T-helper 2 cell treated with Interferon-gamma antibody and Interleukin-4, amounts not matched to agents 5 μg/mL and 100 μg/mL, for 36 hours (primary cell): ENCODE measurements at regions not wholly inside any gene's neighbourhood (a gene's known extent, or its start where the extent isn't known, plus 50 kb on each side); places are given as distances from the start of the nearest gene placed in this dataset.
"Not testable (repeated sequence)": the region's sequence is repeated elsewhere in the genome, so short reads cannot be mapped to it uniquely, and the experiment has no call there.

ENCODE experiments used
- DNase-seq: peaks from one replicate; pipeline ENCODE4 v3.0.0; 2021; ENCODE audit warnings: low spot score
- H3K27ac Mint-ChIP-seq: one replicate; pipeline ENCODE4 v1.8.0; 2021; ENCODE audit warnings: mild to moderate bottlenecking, mixed read lengths
- H3K27me3 Mint-ChIP-seq: one replicate; pipeline ENCODE4 v1.8.0; 2021; ENCODE audit warnings: low read depth, mixed read lengths
- H3K36me3 Mint-ChIP-seq: one replicate; pipeline ENCODE4 v1.8.0; 2021; ENCODE audit warnings: low read depth, mixed read lengths
- H3K4me1 Mint-ChIP-seq: one replicate; pipeline ENCODE4 v1.8.0; 2021; ENCODE audit warnings: low read depth, mixed read lengths
- H3K4me3 Mint-ChIP-seq: one replicate; pipeline ENCODE4 v1.8.0; 2022; ENCODE audit warnings: mild to moderate bottlenecking, moderate library complexity, mixed read lengths
- H3K9me3 Mint-ChIP-seq: one replicate; pipeline ENCODE4 v1.8.0; 2021; ENCODE audit warnings: mixed read lengths

DNA sequence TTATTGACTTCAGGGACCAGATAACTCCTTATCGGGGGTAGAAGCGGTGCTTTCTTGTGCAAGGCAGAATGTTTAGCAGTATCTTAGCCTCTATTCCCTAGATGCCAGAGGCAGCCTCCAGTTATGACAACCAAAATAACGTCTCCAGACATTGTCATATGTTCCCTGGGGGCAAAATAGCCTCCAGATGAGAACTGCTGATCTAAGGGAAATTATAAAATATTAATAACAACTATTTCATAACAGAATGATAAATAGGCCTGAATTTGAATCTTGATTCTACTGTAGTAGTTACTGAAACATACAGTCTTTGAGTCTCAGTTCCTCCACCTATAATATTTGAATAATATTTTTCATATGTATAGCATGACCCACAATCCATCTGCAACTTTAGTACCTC, 1431.3 kb downstream of the ZPLD1 start:
- Mint-ChIP-seq H3K4me3 (no peak overlapping the region), H3K9me3 (peaks cover 9% of the 10 kb centered on the region), H3K27ac (no peak overlapping the region), H3K27me3 (no peaks in the 10 kb centered on the region), H3K4me1 (no peaks in the 10 kb centered on the region), H3K36me3 (no peaks in the 10 kb centered on the region)
- no peak for DNase-seq

DNA sequence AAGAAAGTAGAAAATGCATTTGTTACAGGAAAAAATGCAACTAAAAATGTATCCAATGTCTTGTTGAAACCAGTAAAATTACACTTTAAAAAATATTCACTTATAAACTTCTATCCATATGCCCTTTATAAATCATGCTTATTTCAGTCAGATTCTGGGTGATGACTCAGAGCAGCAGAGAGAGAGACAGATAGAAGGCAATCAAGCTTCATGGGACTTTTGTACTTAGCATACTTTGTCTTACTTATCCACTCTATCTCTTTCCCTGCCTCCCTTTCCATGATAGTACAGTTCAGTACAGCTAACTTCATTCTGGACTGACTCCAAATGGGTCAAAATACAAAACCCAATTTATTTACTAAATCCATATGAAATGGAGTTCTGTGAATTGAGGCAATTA, 1438.2 kb downstream of the ZPLD1 start:
- no peaks in the 10 kb centered on the region for H3K4me1 Mint-ChIP-seq
- H3K27ac Mint-ChIP-seq = no peak overlapping the region
- no peaks in the 10 kb centered on the region for H3K36me3 Mint-ChIP-seq
- no peak for DNase-seq
- no peaks in the 10 kb centered on the region for H3K27me3 Mint-ChIP-seq
- H3K9me3 Mint-ChIP-seq = no peaks in the 10 kb centered on the region
- no peak overlapping the region for H3K4me3 Mint-ChIP-seq

- no peaks in the 10 kb centered on the region for H3K36me3 Mint-ChIP-seq
- no peaks in the 10 kb centered on the region for H3K4me1 Mint-ChIP-seq
- no peak for DNase-seq
- H3K27me3 Mint-ChIP-seq = no peaks in the 10 kb centered on the region
- H3K9me3 Mint-ChIP-seq = no peaks in the 10 kb centered on the region
- no peak overlapping the region for H3K27ac Mint-ChIP-seq
- no peak overlapping the region for H3K4me3 Mint-ChIP-seq
Measured at GRCh38 chr3:103873897-103874545, 1439.2 kb downstream of the ZPLD1 start.

GRCh38 chr3:103881809-103882208, 1447.0 kb downstream of the ZPLD1 start:
- not testable (repeated sequence) for H3K4me1 Mint-ChIP-seq, H3K36me3 Mint-ChIP-seq, DNase-seq, H3K27ac Mint-ChIP-seq, H3K4me3 Mint-ChIP-seq, H3K9me3 Mint-ChIP-seq, H3K27me3 Mint-ChIP-seq

GRCh38 chr3:103889675-103890074, 1454.9 kb downstream of the ZPLD1 start:
- Mint-ChIP-seq H3K4me3 (no peak overlapping the region), H3K27ac (no peak overlapping the region), H3K36me3 (no peaks in the 10 kb centered on the region), H3K27me3 (no peaks in the 10 kb centered on the region), H3K4me1 (no peaks in the 10 kb centered on the region), H3K9me3 (no peaks in the 10 kb centered on the region)
- DNase-seq = no peak

DNA sequence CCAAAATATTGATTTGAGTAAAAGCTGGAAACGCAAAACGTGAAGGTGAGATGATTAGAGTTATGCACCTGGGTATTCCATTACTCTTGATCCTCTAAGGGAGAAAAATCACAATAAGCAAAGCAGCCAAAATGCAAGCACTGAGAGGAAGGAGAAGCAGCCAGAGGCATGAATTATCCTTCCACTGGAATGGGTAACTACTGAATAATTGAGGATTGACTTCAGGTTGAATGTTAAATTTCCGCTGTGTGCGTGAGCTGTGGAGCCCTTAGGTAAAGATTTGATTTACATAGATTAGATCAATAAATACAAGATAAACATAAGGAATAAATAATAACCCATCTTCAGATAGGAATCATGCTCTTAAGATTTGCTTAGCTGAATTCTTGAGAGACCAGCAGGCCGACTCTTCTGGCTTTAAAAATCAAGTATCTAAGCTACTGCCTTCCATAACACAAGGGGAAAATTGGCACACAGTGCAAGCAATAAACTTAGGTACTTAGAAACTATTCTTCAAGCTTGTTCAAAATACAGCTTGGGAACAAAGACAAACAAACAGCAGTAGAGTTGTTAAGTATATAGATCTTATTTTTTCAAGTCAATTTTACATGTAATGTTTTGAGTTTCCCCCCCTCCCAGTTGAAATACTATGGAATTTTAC, 1459.5 kb downstream of the ZPLD1 start:
- peaks cover 4% of the 10 kb centered on the region for H3K9me3 Mint-ChIP-seq
- no peak for DNase-seq
- no peaks in the 10 kb centered on the region for H3K36me3 Mint-ChIP-seq
- H3K27ac Mint-ChIP-seq = no peak overlapping the region
- no peaks in the 10 kb centered on the region for H3K4me1 Mint-ChIP-seq
- H3K27me3 Mint-ChIP-seq = no peaks in the 10 kb centered on the region
- H3K4me3 Mint-ChIP-seq = no peak overlapping the region

- Mint-ChIP-seq H3K4me1 (no peaks in the 10 kb centered on the region), H3K4me3 (no peak overlapping the region), H3K9me3 (peaks cover 10% of the 10 kb centered on the region)
Measured at GRCh38 chr3:103899328-103899727, 1464.5 kb downstream of the ZPLD1 start.

GRCh38 chr3:103904991-103905390, 1461.7 kb upstream of the ALCAM start:
- Mint-ChIP-seq H3K27ac (no peak overlapping the region), H3K4me3 (no peak overlapping the region), H3K9me3 (peaks cover 6% of the 10 kb centered on the region), H3K27me3 (no peaks in the 10 kb centered on the region), H3K36me3 (no peaks in the 10 kb centered on the region), H3K4me1 (no peaks in the 10 kb centered on the region)
- DNase-seq = no peak

More at GRCh38 chr3:103899328-103899727, 1464.5 kb downstream of the ZPLD1 start:
- Mint-ChIP-seq H3K27ac (no peak overlapping the region), H3K27me3 (no peaks in the 10 kb centered on the region), H3K36me3 (no peaks in the 10 kb centered on the region)
- DNase-seq = no peak

DNA sequence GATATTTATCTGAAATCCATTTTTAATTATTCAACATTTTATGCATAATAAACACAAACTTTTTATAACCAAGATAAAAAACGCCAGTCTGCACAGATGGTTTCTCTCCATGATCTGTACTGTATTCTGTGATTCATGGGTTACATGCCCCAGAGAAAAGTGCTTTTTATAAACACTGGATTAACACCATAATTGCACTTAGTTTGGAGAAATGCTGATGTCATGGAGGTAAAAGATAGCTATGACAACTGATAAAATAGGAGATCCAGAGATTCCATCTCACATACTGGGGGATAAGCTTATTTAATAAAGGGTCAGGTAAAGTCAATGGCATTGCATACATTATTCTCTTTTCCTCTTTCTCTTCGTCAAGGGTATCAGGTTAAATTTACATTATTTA, 1460.4 kb upstream of the ALCAM start:
- no peak for DNase-seq
- H3K9me3 Mint-ChIP-seq = peaks cover 6% of the 10 kb centered on the region
- H3K27me3 Mint-ChIP-seq = no peaks in the 10 kb centered on the region
- no peak overlapping the region for H3K4me3 Mint-ChIP-seq
- no peaks in the 10 kb centered on the region for H3K36me3 Mint-ChIP-seq
- no peaks in the 10 kb centered on the region for H3K4me1 Mint-ChIP-seq
- no peak overlapping the region for H3K27ac Mint-ChIP-seq

- no peaks in the 10 kb centered on the region for H3K36me3 Mint-ChIP-seq
- peaks cover 5% of the 10 kb centered on the region for H3K9me3 Mint-ChIP-seq
Measured at GRCh38 chr3:103906808-103907207, 1459.9 kb upstream of the ALCAM start.

DNA sequence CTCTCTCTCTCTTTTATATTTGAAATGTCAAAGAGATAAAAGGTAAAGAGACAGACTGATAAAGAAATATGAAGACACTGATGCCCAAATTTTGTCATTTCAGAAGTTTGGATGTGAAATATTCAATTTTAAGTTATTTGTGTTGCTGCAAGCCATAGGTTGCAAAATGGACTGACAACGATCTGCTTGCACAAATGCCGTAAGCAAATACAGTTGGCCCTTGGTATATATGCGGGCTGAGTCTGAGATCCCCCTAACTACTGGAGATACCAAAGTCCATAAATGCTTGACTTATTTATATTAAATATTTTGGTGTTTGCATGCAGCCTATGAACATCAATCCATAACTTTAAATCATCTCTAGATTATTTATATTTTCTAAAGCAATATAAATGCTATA, 1459.1 kb upstream of the ALCAM start:
- Mint-ChIP-seq H3K9me3 (no peaks in the 10 kb centered on the region), H3K27ac (no peak overlapping the region), H3K4me1 (no peaks in the 10 kb centered on the region), H3K27me3 (no peaks in the 10 kb centered on the region), H3K4me3 (no peak overlapping the region), H3K36me3 (no peaks in the 10 kb centered on the region)
- no peak for DNase-seq

More at GRCh38 chr3:103906808-103907207, 1459.9 kb upstream of the ALCAM start:
- Mint-ChIP-seq H3K27ac (no peak overlapping the region), H3K27me3 (no peaks in the 10 kb centered on the region), H3K4me3 (no peak overlapping the region), H3K4me1 (no peaks in the 10 kb centered on the region)
- DNase-seq = no peak

- H3K36me3 Mint-ChIP-seq = no peaks in the 10 kb centered on the region
- no peak overlapping the region for H3K4me3 Mint-ChIP-seq
- no peaks in the 10 kb centered on the region for H3K4me1 Mint-ChIP-seq
- no peak for DNase-seq
- H3K9me3 Mint-ChIP-seq = no peaks in the 10 kb centered on the region
- H3K27me3 Mint-ChIP-seq = no peaks in the 10 kb centered on the region
- H3K27ac Mint-ChIP-seq = no peak overlapping the region
Measured at GRCh38 chr3:103909395-103909794, 1457.3 kb upstream of the ALCAM start.

GRCh38 chr3:103918336-103918735, 1448.4 kb upstream of the ALCAM start:
- H3K4me3 Mint-ChIP-seq = no peak overlapping the region
- H3K36me3 Mint-ChIP-seq = no peaks in the 10 kb centered on the region
- no peak for DNase-seq
- no peaks in the 10 kb centered on the region for H3K27me3 Mint-ChIP-seq
- H3K9me3 Mint-ChIP-seq = no peaks in the 10 kb centered on the region
- no peaks in the 10 kb centered on the region for H3K4me1 Mint-ChIP-seq
- no peak overlapping the region for H3K27ac Mint-ChIP-seq

DNA sequence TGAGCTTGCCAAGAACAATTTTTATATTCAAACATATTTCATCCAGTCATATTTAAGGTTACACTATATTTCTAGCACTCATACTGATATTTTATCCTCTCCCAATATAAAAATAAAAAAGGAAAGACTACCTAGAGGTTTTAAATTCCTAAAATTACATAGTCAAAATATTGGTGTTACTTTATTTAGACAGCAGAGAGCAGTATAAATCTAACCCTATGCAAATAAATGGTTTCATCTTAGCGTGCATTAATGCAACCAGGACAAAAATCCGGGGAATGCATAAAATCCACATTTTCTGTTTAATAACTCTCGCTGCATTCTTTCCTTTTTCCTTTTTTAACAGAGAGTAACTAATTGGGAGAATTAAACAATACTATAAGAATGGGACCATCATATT, 1447.4 kb upstream of the ALCAM start:
- Mint-ChIP-seq H3K4me3 (no peak overlapping the region), H3K4me1 (no peaks in the 10 kb centered on the region), H3K27ac (no peak overlapping the region), H3K9me3 (no peaks in the 10 kb centered on the region), H3K36me3 (no peaks in the 10 kb centered on the region), H3K27me3 (no peaks in the 10 kb centered on the region)
- no peak for DNase-seq

DNA sequence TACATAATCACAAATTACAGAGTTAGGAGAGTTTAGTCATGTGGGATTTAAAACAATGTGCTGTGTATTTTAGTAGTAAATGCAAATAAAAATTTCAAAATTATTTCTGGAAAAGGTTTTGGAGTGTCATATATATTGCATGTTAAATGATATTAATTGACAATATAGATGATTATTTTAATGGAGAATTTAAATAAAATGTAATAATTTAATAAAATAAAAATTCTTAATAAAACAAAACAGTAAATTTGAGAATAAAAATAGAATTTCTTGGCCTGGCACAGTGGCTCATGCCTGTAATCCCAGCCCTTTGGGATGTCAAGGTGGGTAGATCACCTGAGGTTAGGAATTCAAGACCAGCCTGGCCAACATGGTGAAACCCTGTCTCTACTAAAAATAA, 1442.8 kb upstream of the ALCAM start:
- Mint-ChIP-seq H3K4me1 (no peaks in the 10 kb centered on the region), H3K36me3 (no peaks in the 10 kb centered on the region), H3K9me3 (peaks cover 8% of the 10 kb centered on the region), H3K27ac (no peak overlapping the region), H3K4me3 (no peak overlapping the region), H3K27me3 (no peaks in the 10 kb centered on the region)
- no peak for DNase-seq
